ENCODE measurements at regions not wholly inside any gene's neighbourhood (a gene's known extent, or its start where the extent isn't known, plus 50 kb on each side); places are given as distances from the start of the nearest gene placed in this dataset.

GRCh38 chr15:85967553-85967952 lies 112.1 kb upstream of the AGBL1 start:
- TF ChIP-seq CTCF (IDR thresholded peaks at IDR 0.05) (no peak), GABPA (IDR thresholded peaks at IDR 0.05; ENCODE audit: low read depth) (no peak), TEAD4 (IDR thresholded peaks at IDR 0.05; ENCODE audit: borderline replicate concordance, insufficient read depth) (no peak), RFX5 (IDR thresholded peaks at IDR 0.05; ENCODE audit: low read length) (no peak), RAD21 (IDR thresholded peaks at IDR 0.05; ENCODE audit: low read length) (no peak), NFIC (IDR thresholded peaks at IDR 0.05; ENCODE audit: borderline replicate concordance) (no peak), CHD2 (IDR thresholded peaks at IDR 0.05; ENCODE audit: low read length, partially characterized antibody) (no peak), IRF3 (IDR thresholded peaks at IDR 0.05; ENCODE audit: low read depth, low read length) (no peak), POLR2AphosphoS5 (IDR thresholded peaks at IDR 0.05; ENCODE audit: low read depth, low read length) (no peak)

All from SK-N-SH (cell line).